ENCODE measurements at regions not wholly inside any gene's neighbourhood (a gene's known extent, or its start where the extent isn't known, plus 50 kb on each side); places are given as distances from the start of the nearest gene placed in this dataset.

- Histone ChIP-seq H3K36me3 (no peaks in the 10 kb centered on the region), H3K27ac (no peak overlapping the region), H3K27me3 (peaks cover 0 to 6% (median 0%) of the 10 kb centered on the region in 3 donors), H3K4me1 (peaks cover 0 to 15% (median 0%) of the 10 kb centered on the region in 4 donors), H3K4me3 (no peak overlapping the region), H3K9me3 (peaks cover 0 to 11% (median 7%) of the 10 kb centered on the region in 4 donors)
- intact Hi-C loops (cut with DNase I; ENCODE audit: low total_unique reads), result no loop called here
- WGBS, 5 donors, result 88 to 97% (median 92%) methylated on average over 4 of the region's 4 CpGs
- no peak for TF ChIP-seq POLR2A (IDR thresholded peaks at IDR 0.05)
- no peak for TF ChIP-seq POLR2AphosphoS5 (IDR thresholded peaks at IDR 0.05)
- no peak for TF ChIP-seq CTCF (IDR thresholded peaks at IDR 0.05)
- TF ChIP-seq EP300 (IDR thresholded peaks at IDR 0.05), result no peak
- no peak for DNase-seq
Observed at GRCh38 chr7:67766906-67767410, 770.3 kb downstream of the TYW1 start.

- H3K9me3 ChIP-seq, result peaks cover 0 to 3% (median under 1%) of the 10 kb centered on the region in 4 donors
- no peaks in the 10 kb centered on the region for H3K4me1 ChIP-seq
- intact Hi-C loops (cut with DNase I; ENCODE audit: low total_unique reads), result no loop called here
- no peaks in the 10 kb centered on the region for H3K36me3 ChIP-seq
- H3K4me3 ChIP-seq, result no peak overlapping the region
- H3K27ac ChIP-seq, result no peak overlapping the region
- DNase-seq, result no peak
- H3K27me3 ChIP-seq, result peaks cover 0 to 6% (median 0%) of the 10 kb centered on the region in 3 donors
- WGBS, 5 donors, result 70 to 81% (median 78%) methylated on average over 15 of the region's 15 CpGs
- TF ChIP-seq POLR2AphosphoS5 (IDR thresholded peaks at IDR 0.05) (no peak), CTCF (IDR thresholded peaks at IDR 0.05) (no peak), EP300 (IDR thresholded peaks at IDR 0.05) (no peak), POLR2A (IDR thresholded peaks at IDR 0.05) (no peak)
Observed at GRCh38 chr7:67771846-67772605, 775.4 kb downstream of the TYW1 start.

- intact Hi-C loops (cut with DNase I; ENCODE audit: low total_unique reads), result no loop called here
- H3K36me3 ChIP-seq, result no peaks in the 10 kb centered on the region
- TF ChIP-seq EP300 (IDR thresholded peaks at IDR 0.05) (no peak), POLR2A (IDR thresholded peaks at IDR 0.05) (no peak), CTCF (IDR thresholded peaks at IDR 0.05) (no peak), POLR2AphosphoS5 (IDR thresholded peaks at IDR 0.05) (no peak)
- H3K27ac ChIP-seq, result no peak overlapping the region
- WGBS, 5 donors, result 27 to 53% (median 41%) methylated on average over 6 of the region's 6 CpGs
- H3K27me3 ChIP-seq, result peaks cover 0 to 6% (median 0%) of the 10 kb centered on the region in 3 donors
- no peaks in the 10 kb centered on the region for H3K4me1 ChIP-seq
- no peak for DNase-seq
- H3K4me3 ChIP-seq, result no peak overlapping the region
- H3K9me3 ChIP-seq, result peaks cover 0 to 3% (median 0%) of the 10 kb centered on the region in 4 donors
Observed at GRCh38 chr7:67773081-67773480, 776.4 kb downstream of the TYW1 start.

- 50 to 63% (median 58%) methylated on average over 3 of the region's 3 CpGs for WGBS, 5 donors
- no peak overlapping the region for H3K27ac ChIP-seq
- no peaks in the 10 kb centered on the region for H3K4me1 ChIP-seq
Observed at GRCh38 chr7:67777119-67777518, 780.5 kb downstream of the TYW1 start.

More at GRCh38 chr7:67777119-67777518, 780.5 kb downstream of the TYW1 start:
- TF ChIP-seq CTCF (IDR thresholded peaks at IDR 0.05), result no peak
- TF ChIP-seq EP300 (IDR thresholded peaks at IDR 0.05), result no peak
- no peak for TF ChIP-seq POLR2A (IDR thresholded peaks at IDR 0.05)
- TF ChIP-seq POLR2AphosphoS5 (IDR thresholded peaks at IDR 0.05), result no peak
- DNase-seq, result no peak
- Histone ChIP-seq H3K36me3 (no peaks in the 10 kb centered on the region), H3K4me3 (no peak overlapping the region), H3K27me3 (no peaks in the 10 kb centered on the region), H3K9me3 (no peaks in the 10 kb centered on the region)
- intact Hi-C loops (cut with DNase I; ENCODE audit: low total_unique reads), result no loop called here
